Activated CD8-positive, alpha-beta T cell treated with anti-CD3 and anti-CD28 coated beads for 36 hours (primary cell): ENCODE measurements at regions not wholly inside any gene's neighbourhood (a gene's known extent, or its start where the extent isn't known, plus 50 kb on each side); places are given as distances from the start of the nearest gene placed in this dataset.

Experiments used
- ATAC-seq: fragments of 200-7000 bp; cut with Tn5 transposase; one replicate; pipeline ENCODE4 v1.10.0; 2021; ENCODE audit warnings: mild to moderate bottlenecking, moderate library complexity
- CTCF ChIA-PET: fragments of 350-600 bp; sonication (Branson Sonifier 250); formaldehyde crosslinking; loops from one replicate; lab custom pipeline; 2021; ENCODE audit warnings: antibody characterized with exemption; lab: Charles Lee
- POLR2A ChIA-PET: fragments of 350-600 bp; sonication (Branson Sonifier 250); formaldehyde crosslinking; loops from one replicate; lab custom pipeline; 2021; ENCODE audit warnings: antibody characterized with exemption; lab: Charles Lee
- DNase-seq: peaks from one replicate; pipeline ENCODE4 v3.0.0-alpha.2; 2020
- H3K27ac Mint-ChIP-seq: one replicate; pipeline ENCODE4 v1.8.0; 2021; ENCODE audit warnings: mild to moderate bottlenecking, mixed read lengths
- H3K27me3 Mint-ChIP-seq: one replicate; pipeline ENCODE4 v1.8.0; 2021; ENCODE audit warnings: mixed read lengths
- H3K36me3 Mint-ChIP-seq: one replicate; pipeline ENCODE4 v1.8.0; 2021; ENCODE audit warnings: low read depth, mixed read lengths
- H3K4me1 Mint-ChIP-seq: one replicate; pipeline ENCODE4 v1.8.0; 2021; ENCODE audit warnings: low read depth, mixed read lengths
- H3K4me3 Mint-ChIP-seq: one replicate; pipeline ENCODE4 v1.8.0; 2021; ENCODE audit warnings: mild to moderate bottlenecking, moderate library complexity, mixed read lengths
- H3K9me3 Mint-ChIP-seq: one replicate; pipeline ENCODE4 v1.8.0; 2021; ENCODE audit warnings: mixed read lengths
- intact Hi-C: fragments of 100-400 bp; cut with micrococcal nuclease; formaldehyde crosslinking; loops from one replicate; pipeline ENCODE4 v1.10.0; 2022
- TF ChIP-seq, protein P1 (sequence below): fragments of 200-600 bp; IDR thresholded peaks from one replicate; pipeline ENCODE4 v1.8.0; 2022; ENCODE audit warnings: antibody characterized with exemption, mild to moderate bottlenecking

DNA sequence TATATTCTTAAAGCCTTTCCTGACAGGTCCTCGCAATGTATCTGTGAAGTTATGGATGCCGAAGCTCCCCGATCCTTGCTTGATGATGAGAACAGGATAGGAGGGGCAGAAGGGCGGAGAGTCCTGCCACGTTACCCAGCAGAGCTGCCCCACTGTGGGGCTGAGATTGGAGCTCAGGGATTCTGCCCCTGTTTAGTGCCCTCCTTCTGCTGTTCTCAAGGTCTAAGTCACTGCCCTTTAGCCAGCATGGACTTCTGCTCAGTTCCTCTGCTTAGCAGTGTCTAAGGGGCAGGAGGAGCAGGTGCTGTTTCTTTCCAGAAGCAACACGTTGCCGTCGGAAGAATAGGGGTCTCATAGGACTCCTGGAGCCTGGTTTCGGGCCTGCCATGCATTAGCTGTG lies 164.2 kb upstream of the B3GAT1 start:
- Mint-ChIP-seq H3K4me3 (no peak overlapping the region), H3K36me3 (no peaks in the 10 kb centered on the region), H3K9me3 (no peaks in the 10 kb centered on the region), H3K27me3 (peaks cover 7% of the 10 kb centered on the region), H3K27ac (no peak overlapping the region), H3K4me1 (no peaks in the 10 kb centered on the region)
- ChIA-PET CTCF (no interaction called here), POLR2A (no interaction called here)
- TF ChIP-seq, protein P1, sequence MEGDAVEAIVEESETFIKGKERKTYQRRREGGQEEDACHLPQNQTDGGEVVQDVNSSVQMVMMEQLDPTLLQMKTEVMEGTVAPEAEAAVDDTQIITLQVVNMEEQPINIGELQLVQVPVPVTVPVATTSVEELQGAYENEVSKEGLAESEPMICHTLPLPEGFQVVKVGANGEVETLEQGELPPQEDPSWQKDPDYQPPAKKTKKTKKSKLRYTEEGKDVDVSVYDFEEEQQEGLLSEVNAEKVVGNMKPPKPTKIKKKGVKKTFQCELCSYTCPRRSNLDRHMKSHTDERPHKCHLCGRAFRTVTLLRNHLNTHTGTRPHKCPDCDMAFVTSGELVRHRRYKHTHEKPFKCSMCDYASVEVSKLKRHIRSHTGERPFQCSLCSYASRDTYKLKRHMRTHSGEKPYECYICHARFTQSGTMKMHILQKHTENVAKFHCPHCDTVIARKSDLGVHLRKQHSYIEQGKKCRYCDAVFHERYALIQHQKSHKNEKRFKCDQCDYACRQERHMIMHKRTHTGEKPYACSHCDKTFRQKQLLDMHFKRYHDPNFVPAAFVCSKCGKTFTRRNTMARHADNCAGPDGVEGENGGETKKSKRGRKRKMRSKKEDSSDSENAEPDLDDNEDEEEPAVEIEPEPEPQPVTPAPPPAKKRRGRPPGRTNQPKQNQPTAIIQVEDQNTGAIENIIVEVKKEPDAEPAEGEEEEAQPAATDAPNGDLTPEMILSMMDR = no peak
- intact Hi-C loops = no loop called here
- DNase-seq (no peak), ATAC-seq (no peak)

DNA sequence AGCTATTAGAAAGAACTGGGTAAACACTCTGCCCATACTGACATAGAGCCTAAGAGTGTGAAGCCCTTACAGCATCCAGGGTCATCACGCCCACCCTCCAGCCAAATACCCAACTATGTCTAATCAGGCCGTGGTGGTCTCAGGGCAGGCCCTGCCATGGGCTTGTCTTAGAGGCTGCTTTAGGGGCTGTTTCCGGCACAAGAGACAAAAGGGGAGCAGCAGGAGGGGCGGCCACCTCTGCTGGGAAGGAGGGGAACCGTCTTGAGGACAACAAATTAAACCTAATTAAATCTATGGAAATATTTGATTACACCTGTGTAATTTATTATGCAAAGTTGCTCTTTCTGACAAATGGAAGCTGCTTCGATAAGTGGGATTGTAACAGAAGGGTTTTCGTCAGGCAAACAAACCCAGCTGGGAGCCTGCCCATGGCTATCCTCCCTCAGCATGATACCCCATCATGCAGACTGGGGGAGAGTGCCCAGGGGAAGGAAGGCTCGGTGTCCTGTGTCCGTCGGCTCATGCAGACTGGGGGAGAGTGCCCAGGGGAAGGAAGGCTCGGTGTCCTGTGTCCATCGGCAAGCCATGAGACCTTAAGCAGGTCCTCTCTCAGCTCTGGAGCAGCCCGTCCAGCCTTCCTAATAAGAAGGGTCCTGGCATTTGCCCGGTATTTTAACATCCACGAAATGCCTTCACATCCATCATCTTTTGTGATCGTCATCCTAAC lies 163.6 kb upstream of the B3GAT1 start:
- DNase-seq (no peak), ATAC-seq (no peak)
- Mint-ChIP-seq H3K4me3 (no peak overlapping the region), H3K4me1 (no peaks in the 10 kb centered on the region), H3K27ac (no peak overlapping the region), H3K9me3 (no peaks in the 10 kb centered on the region), H3K27me3 (peaks cover 4% of the 10 kb centered on the region), H3K36me3 (no peaks in the 10 kb centered on the region)
- CTCF ChIA-PET = no interaction called here
- POLR2A ChIA-PET = no interaction called here
- TF ChIP-seq, protein P1 = no peak
- intact Hi-C loops = no loop called here

DNA sequence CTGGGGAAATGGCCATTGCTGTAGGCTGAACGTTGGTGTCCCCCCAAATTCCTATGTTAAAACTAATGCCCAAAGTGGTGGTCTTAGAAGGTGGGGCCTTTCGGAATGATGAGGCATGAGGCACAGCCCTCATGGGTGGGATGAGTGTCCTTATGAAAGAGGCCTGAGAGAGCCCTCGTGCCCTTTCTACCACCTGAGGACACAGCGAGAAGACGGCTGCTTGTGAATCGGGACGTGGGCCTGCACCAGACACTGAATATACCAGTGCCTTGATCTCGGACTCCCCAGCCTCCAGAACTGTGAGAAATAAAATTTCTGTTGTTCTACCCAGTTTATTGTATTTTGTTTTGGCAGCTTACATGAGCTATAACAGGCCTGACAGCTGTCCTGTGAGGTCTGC lies 162.9 kb upstream of the B3GAT1 start:
- no peaks in the 10 kb centered on the region for H3K9me3 Mint-ChIP-seq
- DNase-seq = no peak
- peaks cover 4% of the 10 kb centered on the region for H3K27me3 Mint-ChIP-seq
- no peaks in the 10 kb centered on the region for H3K36me3 Mint-ChIP-seq
- ChIA-PET CTCF (no interaction called here), POLR2A (no interaction called here)
- H3K4me3 Mint-ChIP-seq = no peak overlapping the region
- H3K27ac Mint-ChIP-seq = no peak overlapping the region
- TF ChIP-seq, protein P1 = no peak
- no peaks in the 10 kb centered on the region for H3K4me1 Mint-ChIP-seq
- no peak for ATAC-seq
- intact Hi-C loops = no loop called here

DNA sequence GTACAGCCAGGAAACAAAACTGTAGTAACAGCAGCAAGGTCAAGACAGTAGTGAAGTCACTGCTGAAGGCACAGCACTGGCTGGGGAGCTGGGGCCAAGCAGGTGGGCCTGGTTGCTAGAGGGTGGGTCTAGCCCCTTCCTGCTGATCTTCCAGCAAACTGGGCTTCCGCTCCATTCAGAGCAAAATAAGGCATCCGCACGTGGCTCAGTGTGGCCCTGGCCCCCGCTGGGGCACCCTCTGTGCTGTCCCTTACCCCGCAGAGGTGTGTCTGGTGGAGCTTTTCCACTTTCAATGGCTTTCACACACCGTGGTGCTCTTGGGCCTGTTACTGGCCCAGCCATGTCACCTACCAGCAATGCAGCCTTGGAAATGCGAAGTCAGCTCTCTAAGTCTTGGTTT lies 162.4 kb upstream of the B3GAT1 start:
- H3K4me3 Mint-ChIP-seq = no peak overlapping the region
- H3K4me1 Mint-ChIP-seq = no peaks in the 10 kb centered on the region
- DNase-seq = no peak
- no peaks in the 10 kb centered on the region for H3K9me3 Mint-ChIP-seq
- ATAC-seq = no peak
- CTCF ChIA-PET = no interaction called here
- intact Hi-C loops = no loop called here
- no peaks in the 10 kb centered on the region for H3K36me3 Mint-ChIP-seq
- POLR2A ChIA-PET = no interaction called here
- H3K27me3 Mint-ChIP-seq = peaks cover 4% of the 10 kb centered on the region
- no peak overlapping the region for H3K27ac Mint-ChIP-seq
- TF ChIP-seq, protein P1 = no peak

DNA sequence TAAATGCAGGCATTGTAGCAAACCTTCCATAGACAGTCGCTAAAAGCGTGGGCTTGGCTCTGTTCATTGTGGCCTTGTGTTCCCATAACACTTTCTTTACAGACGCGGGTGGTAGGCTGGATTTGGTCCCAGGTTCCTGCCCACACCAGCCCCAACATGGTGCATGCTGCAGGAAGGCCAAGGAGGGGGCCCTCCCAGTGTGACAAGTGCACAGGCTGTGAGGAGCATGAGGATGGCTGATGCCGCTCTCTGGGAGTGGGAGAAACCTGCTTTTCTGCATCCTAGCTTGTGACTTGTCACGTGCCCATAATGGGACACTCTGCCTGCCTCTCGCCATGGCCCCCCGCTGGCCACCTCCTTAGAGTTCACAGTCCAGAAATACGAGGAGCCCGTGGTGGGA lies 161.8 kb upstream of the B3GAT1 start:
- intact Hi-C loops = no loop called here
- no peak overlapping the region for H3K27ac Mint-ChIP-seq
- no peak for ATAC-seq
- no peak overlapping the region for H3K4me3 Mint-ChIP-seq
- no peak for DNase-seq
- H3K9me3 Mint-ChIP-seq = no peaks in the 10 kb centered on the region
- no peaks in the 10 kb centered on the region for H3K36me3 Mint-ChIP-seq
- H3K27me3 Mint-ChIP-seq = peaks cover 4% of the 10 kb centered on the region
- TF ChIP-seq, protein P1 = no peak
- CTCF ChIA-PET = no interaction called here
- H3K4me1 Mint-ChIP-seq = no peaks in the 10 kb centered on the region
- POLR2A ChIA-PET = no interaction called here
